H9 (cell line): ENCODE measurements at regions not wholly inside any gene's neighbourhood (a gene's known extent, or its start where the extent isn't known, plus 50 kb on each side); places are given as distances from the start of the nearest gene placed in this dataset.

Experiments
- DNase-seq: peaks from one replicate; pipeline ENCODE4 v3.0.0-alpha.2; 2017
- H2AFZ ChIP-seq: one replicate; pipeline ENCODE4 v1.6.1; 2013; ENCODE audit warnings: mild to moderate bottlenecking, low read length, control low read depth, moderate library complexity
- H2AK5ac ChIP-seq: 2 replicates; pipeline ENCODE4 v1.6.1; 2013; ENCODE audit warnings: low read length, control low read depth, mixed read lengths; ENCODE audit not compliant: insufficient read length
- H2BK120ac ChIP-seq: one replicate; pipeline ENCODE4 v1.6.1; 2013; ENCODE audit warnings: low read depth, mild to moderate bottlenecking, low read length, control low read depth, inconsistent platforms; ENCODE audit not compliant: poor library complexity, severe bottlenecking
- H2BK12ac ChIP-seq: 2 replicates; pipeline ENCODE4 v1.6.1; 2013; ENCODE audit warnings: low read length, control low read depth, mixed read lengths, low read depth; ENCODE audit not compliant: insufficient read length
- H2BK15ac ChIP-seq: 2 replicates; pipeline ENCODE4 v1.6.1; 2013; ENCODE audit warnings: low read depth, low read length, control low read depth
- H2BK20ac ChIP-seq: one replicate; pipeline ENCODE4 v1.6.1; 2013; ENCODE audit warnings: low read depth, mild to moderate bottlenecking, low read length, control low read depth, inconsistent platforms; ENCODE audit not compliant: poor library complexity, severe bottlenecking
- H2BK5ac ChIP-seq: 2 replicates; pipeline ENCODE4 v1.6.1; 2013; ENCODE audit warnings: low read length, control low read depth, mixed read lengths; ENCODE audit not compliant: insufficient read length
- H3K14ac ChIP-seq: 2 replicates; pipeline ENCODE4 v1.6.1; 2013; ENCODE audit warnings: low read length, control low read depth; ENCODE audit not compliant: insufficient read depth
- H3K18ac ChIP-seq: 2 replicates; pipeline ENCODE4 v1.6.1; 2013; ENCODE audit warnings: low read depth, mild to moderate bottlenecking, mixed read lengths, low read length, control low read depth; ENCODE audit not compliant: insufficient read length
- H3K23ac ChIP-seq: 2 replicates; pipeline ENCODE4 v1.6.1; 2013; ENCODE audit warnings: low read length, control low read depth, mixed read lengths, low read depth; ENCODE audit not compliant: insufficient read length
- H3K23me2 ChIP-seq: 2 replicates; pipeline ENCODE4 v1.6.1; 2013; ENCODE audit warnings: low read depth, mild to moderate bottlenecking, mixed read lengths, low read length, control low read depth; ENCODE audit not compliant: insufficient read length, poor library complexity, severe bottlenecking
- H3K27ac ChIP-seq: 2 replicates; pipeline ENCODE4 v1.5.1; 2013; ENCODE audit warnings: low read length, control low read depth, mixed read lengths, low read depth; ENCODE audit not compliant: insufficient read length
- H3K27me3 ChIP-seq: 2 replicates; pipeline ENCODE4 v1.6.1; 2013; ENCODE audit warnings: low read length, control low read depth, inconsistent platforms; ENCODE audit not compliant: insufficient read depth
- H3K4ac ChIP-seq: 2 replicates; pipeline ENCODE4 v1.6.1; 2013; ENCODE audit warnings: low read depth, mild to moderate bottlenecking, control low read depth, inconsistent platforms, low read length, moderate library complexity
- H3K4me1 ChIP-seq: 2 replicates; pipeline ENCODE4 v1.6.1; 2013; ENCODE audit warnings: low read length, control low read depth, inconsistent platforms; ENCODE audit not compliant: insufficient read depth
- H3K4me2 ChIP-seq: 2 replicates; pipeline ENCODE4 v1.6.1; 2013; ENCODE audit warnings: low read length, control low read depth, mixed read lengths; ENCODE audit not compliant: insufficient read length, insufficient read depth
- H3K56ac ChIP-seq: 2 replicates; pipeline ENCODE4 v1.6.1; 2013; ENCODE audit warnings: low read depth, mild to moderate bottlenecking, mixed read lengths, low read length, control low read depth; ENCODE audit not compliant: insufficient read length
- H3K79me1 ChIP-seq: 2 replicates; pipeline ENCODE4 v1.6.1; 2013; ENCODE audit warnings: low read depth, mild to moderate bottlenecking, moderate library complexity, low read length, control low read depth, inconsistent platforms; ENCODE audit not compliant: insufficient read depth, poor library complexity, severe bottlenecking
- H3K79me2 ChIP-seq: 2 replicates; pipeline ENCODE4 v1.6.1; 2013; ENCODE audit warnings: low read length, control low read depth, inconsistent platforms; ENCODE audit not compliant: insufficient read depth
- H3K9ac ChIP-seq: 2 replicates; pipeline ENCODE4 v1.6.1; 2013; ENCODE audit warnings: low read length, control low read depth, mixed read lengths; ENCODE audit not compliant: insufficient read length; ENCODE audit errors: extremely low read depth
- H3K9me3 ChIP-seq: one replicate; pipeline ENCODE4 v1.6.1; 2013; ENCODE audit warnings: low read depth, low read length, inconsistent platforms; ENCODE audit not compliant: control insufficient read depth
- H3T11ph ChIP-seq: one replicate; pipeline ENCODE4 v1.6.1; 2013; ENCODE audit warnings: mild to moderate bottlenecking, low read length, control low read depth, inconsistent platforms
- H4K20me1 ChIP-seq: one replicate; pipeline ENCODE4 v1.6.1; 2013; ENCODE audit not compliant: control insufficient read depth, insufficient read length, insufficient read depth
- H4K5ac ChIP-seq: 2 replicates; pipeline ENCODE4 v1.6.1; 2013; ENCODE audit warnings: low read depth, mild to moderate bottlenecking, mixed read lengths, low read length, control low read depth; ENCODE audit not compliant: insufficient read length
- H4K8ac ChIP-seq: replicated peaks from 2 replicates; pipeline ENCODE4 v1.6.1; 2013; ENCODE audit warnings: low read length, control low read depth, mixed read lengths, low read depth; ENCODE audit not compliant: insufficient read length
- H4K91ac ChIP-seq: 2 replicates; pipeline ENCODE4 v1.6.1; 2013; ENCODE audit warnings: low read depth, mild to moderate bottlenecking, moderate library complexity, mixed read lengths, low read length, control low read depth; ENCODE audit not compliant: insufficient read length
- H3K27ac Mint-ChIP-seq, 3 experiments: 2 replicates in 2 of 3; 3 replicates in 1 of 3; pipeline ENCODE4 v1.8.0; 2020 to 2021; ENCODE audit warnings: mixed read lengths in 3 of 3, mild to moderate bottlenecking in 1 of 3, moderate library complexity in 1 of 3
- H3K27me3 Mint-ChIP-seq: 2 replicates; pipeline ENCODE4 v1.8.0; 2021; ENCODE audit warnings: low read depth, mild to moderate bottlenecking, moderate library complexity, mixed read lengths
- H3K36me3 Mint-ChIP-seq, 3 experiments: 2 replicates in 2 of 3; 3 replicates in 1 of 3; pipeline ENCODE4 v1.8.0; 2020 to 2021; ENCODE audit warnings: low read depth in 3 of 3, mixed read lengths in 3 of 3; ENCODE audit not compliant: insufficient read depth in 1 of 3
- H3K4me1 Mint-ChIP-seq, 2 experiments: 2 replicates each; pipeline ENCODE4 v1.8.0; 2020; ENCODE audit warnings: mixed read lengths in 2 of 2
- H3K4me3 Mint-ChIP-seq, 2 experiments: 2 replicates in 1 of 2; 3 replicates in 1 of 2; pipeline ENCODE4 v1.8.0; 2020 to 2021; ENCODE audit warnings: mild to moderate bottlenecking in 2 of 2, mixed read lengths in 2 of 2, moderate library complexity in 1 of 2
- H3K9me3 Mint-ChIP-seq, 2 experiments: 2 replicates in 1 of 2; 3 replicates in 1 of 2; pipeline ENCODE4 v1.8.0; 2020; ENCODE audit warnings: mild to moderate bottlenecking in 2 of 2, mixed read lengths in 2 of 2, moderate library complexity in 1 of 2
- CTCF ChIP-seq: fragments of 200-600 bp; sonication (generic); conservative IDR thresholded peaks from 3 replicates; pipeline ENCODE4 v1.8.0; 2021; ENCODE audit warnings: antibody characterized with exemption, mild to moderate bottlenecking
- WGBS: extraction: QIAGEN DNeasy Blood & Tissue Kit; methylation state at CpG from one replicate; pipeline ENCODE4 v1.1.7; 2013; ENCODE audit warnings: missing lambda C conversion rate, low lambda C conversion rate, mixed read lengths; ENCODE audit not compliant: insufficient read length; ENCODE audit errors: extremely low coverage; 5-methylcytosine and 5-hydroxymethylcytosine counted together

- no peaks in the 10 kb centered on the region for H3K27me3 ChIP-seq
- no peak for TF ChIP-seq CTCF
- H3K27ac ChIP-seq, result no peak overlapping the region
- H2BK120ac ChIP-seq, result no peak overlapping the region
- no peak overlapping the region for H4K91ac ChIP-seq
- H3K79me2 ChIP-seq, result no peaks in the 10 kb centered on the region
- H3K14ac ChIP-seq, result no peak overlapping the region
- no peak overlapping the region for H3T11ph ChIP-seq
- H3K27ac Mint-ChIP-seq, result no peak overlapping the region; a peak in 1 of 7 replicates
- no peak overlapping the region for H2BK12ac ChIP-seq
- H4K5ac ChIP-seq, result no peak overlapping the region
- no peak overlapping the region for H2BK20ac ChIP-seq
- no peak overlapping the region for H2BK5ac ChIP-seq
- H3K4me2 ChIP-seq, result no peak overlapping the region
- H3K9ac ChIP-seq, result no peak overlapping the region
- no peaks in the 10 kb centered on the region for H3K23me2 ChIP-seq
- no peak overlapping the region for H3K18ac ChIP-seq
- no peaks in the 10 kb centered on the region for H3K79me1 ChIP-seq
- no CpG with 5 or more reads among the region's 14 CpGs for WGBS
- no peaks in the 10 kb centered on the region for H3K4me1 ChIP-seq
- no peaks in the 10 kb centered on the region for H3K36me3 Mint-ChIP-seq
- H3K9me3 ChIP-seq, result no peaks in the 10 kb centered on the region
- no peaks in the 10 kb centered on the region for H3K9me3 Mint-ChIP-seq
- H3K56ac ChIP-seq, result no peak overlapping the region
- no peak overlapping the region for H3K4me3 Mint-ChIP-seq
- no peak for DNase-seq
- no peaks in the 10 kb centered on the region for H4K20me1 ChIP-seq
- H3K27me3 Mint-ChIP-seq, result peaks cover 13% of the 10 kb centered on the region
- H3K23ac ChIP-seq, result no peak overlapping the region
- H2BK15ac ChIP-seq, result no peak overlapping the region
- H4K8ac ChIP-seq, result no peak overlapping the region
- no peak overlapping the region for H2AK5ac ChIP-seq
- no peak overlapping the region for H3K4ac ChIP-seq
- H3K4me1 Mint-ChIP-seq, result peaks cover 7% of the 10 kb centered on the region in 2 experiments
- H2AFZ ChIP-seq, result no peak overlapping the region
Observed at GRCh38 chr10:117783698-117784395, 241.3 kb downstream of the EMX2 start.
